Activated T-cell treated with anti-CD3 and anti-CD28 coated beads for 1 hour (primary cell): ENCODE measurements at regions not wholly inside any gene's neighbourhood (a gene's known extent, or its start where the extent isn't known, plus 50 kb on each side); places are given as distances from the start of the nearest gene placed in this dataset.

Experiments used
- DNase-seq: peaks from one replicate; pipeline ENCODE4 v3.0.0-alpha.2; 2020; ENCODE audit warnings: low read depth

DNA sequence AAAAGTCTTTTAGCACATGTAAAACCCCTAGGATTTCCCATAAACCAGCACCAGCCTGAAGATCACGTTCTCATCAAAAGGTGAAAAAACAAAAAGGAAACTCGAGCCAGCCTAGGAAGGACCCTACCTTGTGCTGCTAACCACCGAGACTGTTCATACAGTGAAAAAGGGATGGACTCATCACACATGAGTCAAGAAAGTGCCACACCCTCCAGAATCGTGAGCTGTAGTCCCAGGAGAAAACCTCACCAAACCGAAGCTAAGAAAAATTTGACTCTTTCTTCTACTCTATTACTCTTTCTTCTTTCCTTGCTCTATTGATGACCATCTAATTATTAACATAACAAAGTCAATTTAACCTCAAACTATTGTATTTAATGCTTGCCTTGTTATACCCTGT lies 124.8 kb upstream of the USP9Y start:
- DNase-seq = no peak

- DNase-seq = no peak
Measured at GRCh38 chrY:12593532-12594216, 107.4 kb upstream of the USP9Y start.

DNA sequence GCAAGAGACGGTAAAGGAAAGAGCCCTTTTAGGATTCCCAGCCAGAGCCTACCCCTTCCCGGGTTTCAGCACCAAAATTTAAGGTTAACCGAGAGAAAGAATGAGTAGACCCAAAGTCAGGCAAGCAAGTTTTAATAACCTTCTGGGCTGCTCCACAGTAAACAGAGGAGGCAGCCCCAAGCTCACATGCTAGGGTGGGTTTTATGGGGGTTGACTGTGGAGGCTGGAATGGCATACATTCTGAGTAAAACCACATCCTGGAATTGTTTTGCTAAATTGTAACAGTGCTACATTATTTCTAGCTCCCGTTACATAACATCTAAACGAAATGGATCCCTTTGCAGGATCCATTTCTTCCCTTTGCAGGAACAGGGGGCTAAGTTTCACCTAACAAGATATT lies 102.2 kb upstream of the USP9Y start:
- DNase-seq = no peak

GRCh38 chrY:12605426-12605825 lies 95.6 kb upstream of the USP9Y start:
- no peak for DNase-seq

DNA sequence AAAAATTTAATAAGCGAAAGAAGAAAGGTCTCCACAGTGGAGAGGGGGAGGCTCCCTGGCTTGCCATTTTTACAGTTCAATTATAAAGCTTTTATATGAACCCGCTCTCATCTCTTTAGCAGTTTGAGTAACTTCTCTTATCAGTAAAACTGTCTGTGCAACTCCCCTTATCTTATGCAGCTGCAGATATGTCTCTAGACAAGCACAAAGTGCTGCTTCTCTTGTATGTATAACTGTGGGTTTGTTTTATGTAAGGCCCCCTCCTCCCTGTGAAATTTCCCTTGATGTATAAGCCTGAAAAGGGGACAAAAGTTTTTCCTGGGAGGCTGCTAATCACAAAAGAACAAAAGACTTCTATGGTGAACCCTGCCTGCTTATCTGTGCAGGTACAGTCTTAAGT lies 90.2 kb upstream of the USP9Y start:
- DNase-seq = no peak

DNA sequence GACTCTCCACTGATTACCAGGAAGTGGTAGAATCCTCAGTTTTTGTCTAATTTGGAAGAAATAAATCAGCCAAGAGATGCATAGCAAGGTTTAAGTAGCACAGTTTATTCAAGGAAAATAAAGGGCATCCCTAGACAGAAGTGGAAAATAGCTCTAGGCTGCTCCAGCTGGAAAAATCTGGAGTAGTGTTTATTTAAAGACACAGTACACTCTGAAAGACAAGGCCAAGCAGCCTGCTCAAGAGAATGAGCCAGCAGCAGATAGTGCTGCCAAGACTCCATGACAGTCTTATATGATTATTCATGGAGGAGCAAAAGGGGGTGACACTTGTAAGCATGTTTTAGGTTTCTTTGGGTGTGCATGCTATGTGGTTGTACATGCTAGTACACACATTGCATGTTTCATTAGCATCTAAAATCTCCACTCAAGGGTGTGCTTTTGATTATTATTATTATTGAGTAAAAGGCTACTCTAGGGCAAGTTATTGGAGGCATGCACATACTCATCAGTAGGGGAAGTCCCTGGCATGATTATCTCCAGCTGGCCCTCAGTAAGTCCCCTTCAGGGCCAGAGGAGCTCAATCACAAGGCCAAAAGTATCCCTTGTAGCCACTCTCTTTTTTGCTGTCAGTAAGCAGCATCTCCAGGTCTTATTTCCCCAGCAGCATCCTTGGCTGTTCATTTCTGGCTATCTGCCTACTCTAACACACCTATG lies 85.1 kb upstream of the USP9Y start:
- no peak for DNase-seq

GRCh38 chrY:12621454-12622081 lies 79.5 kb upstream of the USP9Y start:
- no peak for DNase-seq

GRCh38 chrY:12623204-12623603 lies 77.8 kb upstream of the USP9Y start:
- DNase-seq = no peak

GRCh38 chrY:12642986-12643385 lies 58.0 kb upstream of the USP9Y start:
- no peak for DNase-seq

- DNase-seq = no peak
Measured at GRCh38 chrY:12643693-12644348, 57.2 kb upstream of the USP9Y start.

- DNase-seq = no peak
Measured at GRCh38 chrY:12651095-12651494, 49.9 kb upstream of the USP9Y start.
